ENCODE measurements at regions not wholly inside any gene's neighbourhood (a gene's known extent, or its start where the extent isn't known, plus 50 kb on each side); places are given as distances from the start of the nearest gene placed in this dataset.

DNA sequence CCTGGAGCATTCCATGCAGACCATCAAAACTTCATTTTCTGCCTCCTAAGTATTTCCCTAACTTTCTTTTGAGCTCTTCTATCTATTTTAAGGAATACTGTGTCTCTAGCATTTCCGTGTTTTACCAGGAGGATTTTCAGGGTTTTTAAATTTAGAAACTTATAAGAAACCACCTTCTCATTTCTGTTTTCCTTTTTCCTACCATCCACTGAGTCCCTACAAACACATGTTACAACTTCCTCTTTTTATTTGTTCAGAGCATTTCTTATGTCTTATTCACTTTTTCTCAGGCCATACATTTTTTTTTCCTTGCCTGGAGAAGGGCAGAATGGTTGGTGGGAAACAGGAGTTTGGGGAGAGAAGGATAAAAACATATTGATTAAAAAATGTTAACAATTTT, 130.0 kb upstream of the BMP5 start:
- DNase-seq (ENCODE audit: low spot score) = no peak
- TF ChIP-seq, protein P1, sequence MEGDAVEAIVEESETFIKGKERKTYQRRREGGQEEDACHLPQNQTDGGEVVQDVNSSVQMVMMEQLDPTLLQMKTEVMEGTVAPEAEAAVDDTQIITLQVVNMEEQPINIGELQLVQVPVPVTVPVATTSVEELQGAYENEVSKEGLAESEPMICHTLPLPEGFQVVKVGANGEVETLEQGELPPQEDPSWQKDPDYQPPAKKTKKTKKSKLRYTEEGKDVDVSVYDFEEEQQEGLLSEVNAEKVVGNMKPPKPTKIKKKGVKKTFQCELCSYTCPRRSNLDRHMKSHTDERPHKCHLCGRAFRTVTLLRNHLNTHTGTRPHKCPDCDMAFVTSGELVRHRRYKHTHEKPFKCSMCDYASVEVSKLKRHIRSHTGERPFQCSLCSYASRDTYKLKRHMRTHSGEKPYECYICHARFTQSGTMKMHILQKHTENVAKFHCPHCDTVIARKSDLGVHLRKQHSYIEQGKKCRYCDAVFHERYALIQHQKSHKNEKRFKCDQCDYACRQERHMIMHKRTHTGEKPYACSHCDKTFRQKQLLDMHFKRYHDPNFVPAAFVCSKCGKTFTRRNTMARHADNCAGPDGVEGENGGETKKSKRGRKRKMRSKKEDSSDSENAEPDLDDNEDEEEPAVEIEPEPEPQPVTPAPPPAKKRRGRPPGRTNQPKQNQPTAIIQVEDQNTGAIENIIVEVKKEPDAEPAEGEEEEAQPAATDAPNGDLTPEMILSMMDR (IDR thresholded peaks at IDR 0.05; ENCODE audit: extremely low read depth, missing control alignments) = no peak

DNA sequence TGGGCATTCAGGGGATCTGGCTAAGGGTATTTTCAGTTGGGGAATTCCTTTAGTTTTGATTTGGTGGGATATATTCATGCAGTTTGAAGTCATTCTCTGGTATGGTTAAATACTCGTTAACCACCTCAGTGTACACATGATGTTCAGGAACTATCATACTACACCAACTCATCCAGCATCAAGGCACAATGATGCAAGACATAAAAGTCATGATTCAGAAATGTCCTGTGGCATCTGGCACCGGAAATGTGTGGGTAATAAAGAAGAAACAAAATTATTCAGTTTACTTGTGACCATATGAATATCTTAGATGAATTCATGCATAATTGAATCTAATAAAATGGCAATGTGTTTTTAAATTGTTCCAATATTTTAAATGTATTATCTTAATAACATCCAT, 129.0 kb upstream of the BMP5 start:
- DNase-seq (ENCODE audit: low spot score) = no peak
- TF ChIP-seq, protein P1 (IDR thresholded peaks at IDR 0.05; ENCODE audit: extremely low read depth, missing control alignments) = no peak

DNA sequence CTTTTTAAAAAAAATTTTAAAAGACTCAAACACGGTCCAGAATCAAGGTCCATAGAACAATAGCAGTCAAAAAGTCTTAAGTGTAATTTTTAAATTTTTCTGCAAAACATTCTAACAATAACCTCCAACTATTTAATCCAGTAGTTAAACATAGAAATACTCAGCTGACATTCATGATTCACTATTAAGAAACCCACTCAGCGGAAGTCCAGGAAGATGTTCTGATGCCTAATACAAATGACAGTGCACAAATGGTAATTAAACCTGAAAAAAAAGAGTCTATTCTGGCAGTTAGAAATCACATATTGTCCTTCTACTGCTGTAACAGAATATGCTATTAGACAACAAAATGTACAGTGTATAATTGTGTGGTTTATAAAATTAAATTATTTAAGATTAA, 128.2 kb upstream of the BMP5 start:
- DNase-seq (ENCODE audit: low spot score) = no peak
- TF ChIP-seq, protein P1 (IDR thresholded peaks at IDR 0.05; ENCODE audit: extremely low read depth, missing control alignments) = no peak

DNA sequence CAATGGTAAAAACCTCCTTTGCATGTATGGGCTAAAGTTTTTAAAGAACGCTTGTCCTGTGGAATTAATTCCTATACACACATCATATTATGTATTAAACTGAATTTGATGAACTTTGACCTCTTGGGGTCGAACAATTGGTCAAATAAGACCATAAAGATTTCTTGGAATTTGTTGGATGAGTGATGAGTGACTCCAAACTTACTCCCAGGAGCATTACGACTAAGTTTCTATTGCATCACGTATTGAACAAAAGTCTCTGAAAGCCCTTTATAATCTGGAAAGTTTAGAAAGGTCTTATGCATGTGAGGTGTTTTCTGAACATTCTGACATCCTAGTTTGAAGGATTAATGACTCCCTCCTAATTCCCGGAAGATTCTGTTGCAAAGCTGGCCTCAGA, 126.9 kb upstream of the BMP5 start:
- TF ChIP-seq, protein P1 (IDR thresholded peaks at IDR 0.05; ENCODE audit: extremely low read depth, missing control alignments) = no peak
- no peak for DNase-seq (ENCODE audit: low spot score)

DNA sequence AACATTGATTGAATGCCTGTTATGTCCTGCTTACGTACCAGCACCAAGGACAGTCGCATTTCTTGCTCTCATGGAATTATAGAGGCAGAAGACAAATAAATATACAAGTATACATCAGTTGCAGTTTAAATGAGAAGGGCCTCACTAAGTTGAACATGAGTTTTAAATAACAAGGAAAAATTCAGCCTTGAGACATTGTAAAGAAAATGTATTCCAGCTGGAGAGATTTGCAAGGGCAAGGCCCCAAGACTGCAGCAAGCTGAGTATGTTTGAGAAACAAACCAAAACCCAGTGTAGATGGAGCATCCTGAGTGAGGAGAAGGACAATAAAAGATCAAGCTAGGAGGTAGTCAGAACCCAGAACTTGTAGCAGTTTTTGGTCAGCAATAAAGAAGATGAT, 123.2 kb upstream of the BMP5 start:
- no peak for DNase-seq (ENCODE audit: low spot score)

DNA sequence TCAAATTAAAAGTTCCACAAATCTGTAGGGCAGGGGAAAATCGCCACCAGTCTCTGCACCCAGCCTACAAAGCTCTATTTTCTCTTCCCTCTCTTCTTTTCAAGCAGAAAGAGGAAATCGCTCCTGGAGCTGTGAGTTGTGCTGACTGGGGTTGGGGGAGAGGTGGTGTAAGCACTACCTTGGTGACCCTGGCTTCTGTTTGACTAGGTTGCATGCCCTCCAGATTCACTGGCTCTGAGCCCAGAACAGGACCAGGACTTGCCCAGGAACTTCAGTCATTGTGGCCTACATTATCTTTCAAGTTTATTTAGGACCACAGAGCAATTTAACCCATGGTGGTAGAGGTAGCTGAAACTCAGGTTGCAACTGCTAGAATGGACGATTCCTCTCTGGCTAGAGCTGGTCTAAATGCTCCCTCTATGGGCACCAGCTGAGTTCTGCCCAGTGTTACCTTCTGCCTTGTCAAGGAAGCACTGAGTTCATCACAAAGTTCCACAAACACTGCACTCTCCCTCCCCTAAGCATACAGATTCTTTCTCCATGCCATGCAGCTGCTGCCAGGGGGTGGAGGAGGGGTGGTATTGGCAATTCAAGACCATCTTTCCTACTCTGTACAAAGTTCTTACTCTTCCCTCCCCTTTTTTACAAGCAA, 122.0 kb upstream of the BMP5 start:
- no peak for DNase-seq (ENCODE audit: low spot score)
- TF ChIP-seq, protein P1 (IDR thresholded peaks at IDR 0.05; ENCODE audit: extremely low read depth, missing control alignments) = no peak

More for the DNA sequence above, 123.2 kb upstream of the BMP5 start:
- TF ChIP-seq, protein P1 (IDR thresholded peaks at IDR 0.05; ENCODE audit: extremely low read depth, missing control alignments) = no peak

DNA sequence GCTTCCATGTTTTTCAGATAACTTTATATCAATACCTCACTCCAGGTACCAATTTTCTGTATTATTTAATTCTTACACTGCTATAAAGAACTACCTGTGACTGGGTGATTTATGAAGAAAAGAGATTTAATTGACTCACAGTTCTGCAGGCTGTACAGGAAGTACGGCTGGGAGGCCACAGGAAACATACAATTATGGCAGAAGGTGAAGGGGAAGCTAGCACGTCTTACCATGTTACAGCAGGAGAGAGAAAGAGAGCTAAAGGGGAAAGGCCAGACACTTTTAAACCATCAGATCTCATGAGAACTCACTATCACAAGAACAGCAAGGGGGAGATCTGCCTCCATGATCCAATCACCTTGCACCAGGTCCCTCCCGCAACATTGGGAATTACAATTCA, 119.1 kb upstream of the BMP5 start:
- TF ChIP-seq, protein P1 (IDR thresholded peaks at IDR 0.05; ENCODE audit: extremely low read depth, missing control alignments) = no peak
- DNase-seq (ENCODE audit: low spot score) = no peak
